HG03159 (cell line): ENCODE measurements at regions not wholly inside any gene's neighbourhood (a gene's known extent, or its start where the extent isn't known, plus 50 kb on each side); places are given as distances from the start of the nearest gene placed in this dataset.

Source experiments
- ATAC-seq: cut with Tn5 transposase; IDR thresholded peaks from one replicate; pipeline ENCODE4 v1.9.1; 2021; ENCODE audit warnings: mild to moderate bottlenecking, moderate library complexity; ENCODE audit not compliant: unreplicated experiment

GRCh38 chr13:110773480-110773879 lies 60.0 kb downstream of the ING1 start:
- ATAC-seq = no peak

GRCh38 chr13:110774051-110774450 lies 60.6 kb downstream of the ING1 start:
- no peak for ATAC-seq

GRCh38 chr13:110774490-110774889 lies 61.0 kb downstream of the ING1 start:
- ATAC-seq = no peak

GRCh38 chr13:110775576-110775975 lies 62.1 kb downstream of the ING1 start:
- no peak for ATAC-seq

- no peak for ATAC-seq
These were observed 63.8 kb downstream of the ING1 start for GRCh38 chr13:110777251-110777820.

GRCh38 chr13:110779022-110779421 lies 65.5 kb downstream of the ING1 start:
- no peak for ATAC-seq

GRCh38 chr13:110780422-110780821 lies 66.9 kb downstream of the ING1 start:
- no peak for ATAC-seq

GRCh38 chr13:110782185-110782584 lies 68.7 kb downstream of the ING1 start:
- no peak for ATAC-seq

- ATAC-seq = no peak
These were observed 71.2 kb downstream of the ING1 start for GRCh38 chr13:110784704-110785103.

GRCh38 chr13:110788778-110789177 lies 75.3 kb downstream of the ING1 start:
- no peak for ATAC-seq

- no peak for ATAC-seq
These were observed 76.4 kb downstream of the ING1 start for GRCh38 chr13:110789871-110790270.

- ATAC-seq = no peak
These were observed 76.9 kb downstream of the ING1 start for GRCh38 chr13:110790371-110790770.

- ATAC-seq = no peak
These were observed 80.7 kb downstream of the ING1 start for GRCh38 chr13:110794209-110794608.

- no peak for ATAC-seq
These were observed 83.9 kb downstream of the ING1 start for GRCh38 chr13:110797230-110797877.

GRCh38 chr13:110798081-110798994 lies 84.8 kb downstream of the ING1 start:
- ATAC-seq = no peak

GRCh38 chr13:110799246-110800236 lies 86.0 kb downstream of the ING1 start:
- ATAC-seq = no peak

- no peak for ATAC-seq
These were observed 87.5 kb downstream of the ING1 start for GRCh38 chr13:110801044-110801443.

- ATAC-seq = no peak
These were observed 88.8 kb downstream of the ING1 start for GRCh38 chr13:110802260-110802659.

- ATAC-seq = no peak
These were observed 93.1 kb downstream of the ING1 start for GRCh38 chr13:110806636-110807035.

- ATAC-seq = no peak
These were observed 94.0 kb downstream of the ING1 start for GRCh38 chr13:110807546-110807945.

- ATAC-seq = no peak
These were observed 94.6 kb downstream of the ING1 start for GRCh38 chr13:110808138-110808537.
